ENCODE measurements at regions not wholly inside any gene's neighbourhood (a gene's known extent, or its start where the extent isn't known, plus 50 kb on each side); places are given as distances from the start of the nearest gene placed in this dataset.
A peak's percentile ranks its signal among the peaks of the same experiment; 100 is the strongest.
"Not testable (repeated sequence)": the region's sequence is repeated elsewhere in the genome, so short reads cannot be mapped to it uniquely, and the experiment has no call there.

- Histone ChIP-seq H3K4me1 (no peaks in the 10 kb centered on the region), H3K9me3 (no peaks in the 10 kb centered on the region), H3K36me3 (no peaks in the 10 kb centered on the region), H3K27me3 (no peaks in the 10 kb centered on the region), H3K27ac (peak overlapping the region; percentile 79 to 89), H3K4me3 (no peak overlapping the region)
- intact Hi-C loops (cut with DNase I; ENCODE audit: low total_unique reads), result no loop called here
- no peak for TF ChIP-seq POLR2A (IDR thresholded peaks at IDR 0.05)
- TF ChIP-seq, protein P1, sequence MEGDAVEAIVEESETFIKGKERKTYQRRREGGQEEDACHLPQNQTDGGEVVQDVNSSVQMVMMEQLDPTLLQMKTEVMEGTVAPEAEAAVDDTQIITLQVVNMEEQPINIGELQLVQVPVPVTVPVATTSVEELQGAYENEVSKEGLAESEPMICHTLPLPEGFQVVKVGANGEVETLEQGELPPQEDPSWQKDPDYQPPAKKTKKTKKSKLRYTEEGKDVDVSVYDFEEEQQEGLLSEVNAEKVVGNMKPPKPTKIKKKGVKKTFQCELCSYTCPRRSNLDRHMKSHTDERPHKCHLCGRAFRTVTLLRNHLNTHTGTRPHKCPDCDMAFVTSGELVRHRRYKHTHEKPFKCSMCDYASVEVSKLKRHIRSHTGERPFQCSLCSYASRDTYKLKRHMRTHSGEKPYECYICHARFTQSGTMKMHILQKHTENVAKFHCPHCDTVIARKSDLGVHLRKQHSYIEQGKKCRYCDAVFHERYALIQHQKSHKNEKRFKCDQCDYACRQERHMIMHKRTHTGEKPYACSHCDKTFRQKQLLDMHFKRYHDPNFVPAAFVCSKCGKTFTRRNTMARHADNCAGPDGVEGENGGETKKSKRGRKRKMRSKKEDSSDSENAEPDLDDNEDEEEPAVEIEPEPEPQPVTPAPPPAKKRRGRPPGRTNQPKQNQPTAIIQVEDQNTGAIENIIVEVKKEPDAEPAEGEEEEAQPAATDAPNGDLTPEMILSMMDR (IDR thresholded peaks at IDR 0.05), result no peak
- no peak for TF ChIP-seq POLR2AphosphoS5 (IDR thresholded peaks at IDR 0.05)
- no peak for DNase-seq (ENCODE audit: low spot score in 2 of 2)
These were observed 407.9 kb downstream of the MED13L start for GRCh38 chr12:115869604-115870003.

GRCh38 chr12:115868624-115869023, 408.9 kb downstream of the MED13L start:
- Histone ChIP-seq H3K4me3 (no peak overlapping the region), H3K27me3 (no peaks in the 10 kb centered on the region), H3K27ac (no peak overlapping the region), H3K9me3 (no peaks in the 10 kb centered on the region), H3K4me1 (no peaks in the 10 kb centered on the region), H3K36me3 (no peaks in the 10 kb centered on the region)
- TF ChIP-seq POLR2A (IDR thresholded peaks at IDR 0.05), result no peak
- TF ChIP-seq POLR2AphosphoS5 (IDR thresholded peaks at IDR 0.05), result no peak
- TF ChIP-seq, protein P1 (IDR thresholded peaks at IDR 0.05), result no peak
- DNase-seq (ENCODE audit: low spot score in 2 of 2), result no peak
- intact Hi-C loops (cut with DNase I; ENCODE audit: low total_unique reads), result no loop called here

GRCh38 chr12:115867854-115868253, 409.6 kb downstream of the MED13L start:
- intact Hi-C loops (cut with DNase I; ENCODE audit: low total_unique reads), result no loop called here
- Histone ChIP-seq H3K36me3 (no peaks in the 10 kb centered on the region), H3K27me3 (no peaks in the 10 kb centered on the region), H3K4me1 (no peaks in the 10 kb centered on the region), H3K4me3 (no peak overlapping the region), H3K27ac (no peak overlapping the region), H3K9me3 (no peaks in the 10 kb centered on the region)
- DNase-seq (ENCODE audit: low spot score in 2 of 2), result no peak
- TF ChIP-seq POLR2A (IDR thresholded peaks at IDR 0.05), result no peak
- TF ChIP-seq POLR2AphosphoS5 (IDR thresholded peaks at IDR 0.05), result no peak
- TF ChIP-seq, protein P1 (IDR thresholded peaks at IDR 0.05), result no peak

GRCh38 chr12:115866909-115867525, 410.5 kb downstream of the MED13L start:
- TF ChIP-seq POLR2AphosphoS5 (IDR thresholded peaks at IDR 0.05) (no peak), POLR2A (IDR thresholded peaks at IDR 0.05) (no peak)
- TF ChIP-seq, protein P1 (IDR thresholded peaks at IDR 0.05), result peak; percentile 26 to 60 (median 27)
- Histone ChIP-seq H3K4me1 (no peaks in the 10 kb centered on the region), H3K9me3 (no peaks in the 10 kb centered on the region), H3K4me3 (no peak overlapping the region), H3K36me3 (no peaks in the 10 kb centered on the region), H3K27me3 (no peaks in the 10 kb centered on the region), H3K27ac (no peak overlapping the region)
- intact Hi-C loops (cut with DNase I; ENCODE audit: low total_unique reads), result no loop called here
- no peak for DNase-seq (ENCODE audit: low spot score in 2 of 2)

DNA sequence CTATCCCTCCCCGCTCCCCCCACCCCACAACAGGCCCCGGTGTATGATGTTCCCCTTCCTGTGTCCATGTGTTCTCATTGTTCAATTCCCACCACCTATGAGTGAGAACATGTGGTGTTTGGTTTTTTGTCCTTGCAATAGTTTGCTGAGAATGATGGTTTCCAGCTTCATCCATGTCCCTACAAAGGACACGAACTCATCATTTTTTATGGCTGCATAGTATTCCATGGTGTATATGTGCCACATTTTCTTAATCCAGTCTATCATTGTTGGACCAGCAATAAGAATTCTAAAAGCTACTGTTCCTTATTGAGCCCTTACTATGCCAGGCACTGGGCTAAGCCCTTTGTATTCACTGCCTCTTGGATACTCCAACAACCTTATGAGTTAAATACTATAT, 411.2 kb downstream of the MED13L start:
- H3K27me3 ChIP-seq; intact Hi-C loops (cut with DNase I; ENCODE audit: low total_unique reads); DNase-seq (ENCODE audit: low spot score in 2 of 2); H3K4me3 ChIP-seq; H3K36me3 ChIP-seq; H3K4me1 ChIP-seq; H3K27ac ChIP-seq; H3K9me3 ChIP-seq: not testable (repeated sequence)

- intact Hi-C loops (cut with DNase I; ENCODE audit: low total_unique reads), result no loop called here
These were observed 413.1 kb downstream of the MED13L start for GRCh38 chr12:115864396-115864795.

More at GRCh38 chr12:115864396-115864795, 413.1 kb downstream of the MED13L start:
- Histone ChIP-seq H3K4me3 (peak overlapping the region in 1 of 3 donors; percentile 34), H3K27ac (peak overlapping the region in 1 of 2 donors; percentile 14), H3K27me3 (no peaks in the 10 kb centered on the region), H3K36me3 (no peaks in the 10 kb centered on the region), H3K9me3 (no peaks in the 10 kb centered on the region), H3K4me1 (no peaks in the 10 kb centered on the region)
- DNase-seq (ENCODE audit: low spot score in 2 of 2), result no peak
- no peak for TF ChIP-seq POLR2AphosphoS5 (IDR thresholded peaks at IDR 0.05)
- no peak for TF ChIP-seq POLR2A (IDR thresholded peaks at IDR 0.05)
- TF ChIP-seq, protein P1 (IDR thresholded peaks at IDR 0.05), result no peak
